PC-3 (cell line): ENCODE measurements at regions not wholly inside any gene's neighbourhood (a gene's known extent, or its start where the extent isn't known, plus 50 kb on each side); places are given as distances from the start of the nearest gene placed in this dataset.

Experiments used
- ATAC-seq: fragments of 200-7000 bp; cut with Tn5 transposase; 2 replicates; pipeline ENCODE4 v1.9.1; 2020; ENCODE audit warnings: mild to moderate bottlenecking, moderate library complexity
- BruUV-seq: library from RNA; stranded (reverse); fragments of 400-500 nt; replicated peaks from 2 replicates; lab custom pipeline; 2021; lab: Mats Ljungman, UMichigan
- CTCF ChIA-PET: fragments of 300-600 bp; sonication (Branson Sonifier 250); formaldehyde crosslinking; loops from one replicate; lab custom pipeline; 2022; ENCODE audit warnings: antibody characterized with exemption; lab: Charles Lee
- POLR2A ChIA-PET: fragments of 300-600 bp; sonication (Branson Sonifier 250); formaldehyde crosslinking; loops from one replicate; lab custom pipeline; 2022; ENCODE audit warnings: antibody characterized with exemption; ENCODE audit not compliant: unreplicated experiment; lab: Charles Lee
- DNase-seq: peaks from one replicate; pipeline ENCODE4 v3.0.0-alpha.2; 2015
- H2AFZ ChIP-seq: fragments of 300-600 bp; sonication (generic); 2 replicates; pipeline ENCODE4 v1.6.0; 2016; ENCODE audit warnings: antibody characterized with exemption, low read length
- H3F3A ChIP-seq: fragments of 300-600 bp; sonication (generic); one replicate; pipeline ENCODE4 v1.6.0; 2017; ENCODE audit warnings: antibody characterized with exemption, low read length, control low read depth, mild to moderate bottlenecking; ENCODE audit not compliant: unreplicated experiment
- H3K27ac ChIP-seq: fragments of 300-600 bp; sonication (generic); 2 replicates; pipeline ENCODE4 v1.5.1; 2016; ENCODE audit warnings: mild to moderate bottlenecking, low read length
- H3K27me3 ChIP-seq: fragments of 300-600 bp; sonication (generic); 2 replicates; pipeline ENCODE4 v1.6.1; 2016; ENCODE audit warnings: low read length, mixed read lengths
- H3K36me3 ChIP-seq: fragments of 300-600 bp; sonication (generic); 2 replicates; pipeline ENCODE4 v1.6.1; 2016; ENCODE audit warnings: low read depth, mixed run types, low read length, mixed read lengths
- H3K4me1 ChIP-seq: fragments of 300-600 bp; sonication (generic); 2 replicates; pipeline ENCODE4 v1.5.1; 2016; ENCODE audit warnings: low read length; ENCODE audit not compliant: insufficient read depth
- H3K4me2 ChIP-seq: fragments of 300-600 bp; sonication (generic); 2 replicates; pipeline ENCODE4 v1.6.0; 2016; ENCODE audit warnings: low read length
- H3K4me3 ChIP-seq: fragments of 300-600 bp; sonication (generic); 2 replicates; pipeline ENCODE4 v1.5.1; 2016; ENCODE audit warnings: mild to moderate bottlenecking, low read length, mixed read lengths
- H3K79me2 ChIP-seq: fragments of 300-600 bp; sonication (generic); 2 replicates; pipeline ENCODE4 v1.6.1; 2017; ENCODE audit warnings: low read length, mixed read lengths
- H3K9ac ChIP-seq: fragments of 300-600 bp; sonication (generic); 2 replicates; pipeline ENCODE4 v1.6.0; 2016; ENCODE audit warnings: mild to moderate bottlenecking, low read length
- H3K9me2 ChIP-seq: fragments of 300-600 bp; sonication (generic); replicated peaks from 2 replicates; pipeline ENCODE4 v1.6.1; 2016; ENCODE audit warnings: mixed run types, low read length, mixed read lengths
- H3K9me3 ChIP-seq: fragments of 300-600 bp; sonication (generic); 2 replicates; pipeline ENCODE4 v1.6.1; 2016; ENCODE audit warnings: low read length, mixed read lengths
- H4K20me1 ChIP-seq: fragments of 300-600 bp; sonication (generic); 2 replicates; pipeline ENCODE4 v1.6.1; 2016; ENCODE audit warnings: low read length, mixed read lengths
- CTCF ChIP-seq: fragments of 300-600 bp; sonication (generic); conservative IDR thresholded peaks from 2 replicates; pipeline ENCODE4 v1.5.1; 2017; ENCODE audit warnings: antibody characterized with exemption, low read depth, mild to moderate bottlenecking, low read length
- EZH2 ChIP-seq: fragments of 300-600 bp; sonication (generic); IDR thresholded peaks from one replicate; pipeline ENCODE4 v1.6.1; 2017; ENCODE audit warnings: antibody characterized with exemption, mild to moderate bottlenecking, low read length; ENCODE audit not compliant: unreplicated experiment
- EZH2phosphoT487 ChIP-seq: fragments of 300-600 bp; sonication (generic); IDR thresholded peaks from 2 replicates; pipeline ENCODE4 v1.6.1; 2018; ENCODE audit warnings: mild to moderate bottlenecking, antibody characterized with exemption, low read length, borderline replicate concordance
- intact Hi-C: fragments of 100-400 bp; cut with micrococcal nuclease; formaldehyde crosslinking; loops from 2 replicates; pipeline ENCODE4 v1.9.0; 2023

GRCh38 chr20:53826597-53827291, 233.1 kb upstream of the ZNF217 start:
- DNase-seq, result no peak
- Histone ChIP-seq H3K36me3 (no peaks in the 10 kb centered on the region), H3K9me3 (no peaks in the 10 kb centered on the region), H3K4me2 (peak overlapping the region; percentile 86), H3K9me2 (no peaks in the 10 kb centered on the region), H4K20me1 (no peaks in the 10 kb centered on the region), H3K4me3 (no peak overlapping the region), H3K79me2 (no peaks in the 10 kb centered on the region), H3K4me1 (peaks cover 46% of the 10 kb centered on the region), H3F3A (peaks cover 12% of the 10 kb centered on the region), H3K9ac (peak overlapping the region; percentile 93), H3K27ac (peak overlapping the region; percentile 93), H2AFZ (no peak overlapping the region), H3K27me3 (no peaks in the 10 kb centered on the region)
- intact Hi-C loops, result loop anchor here (10.0 kb wide), 1 partner anchor 238 kb away; no protein-coding TSS in a partner anchor
- ChIA-PET CTCF (no interaction called here), POLR2A (no interaction called here)
- no peak for ATAC-seq
- no TSS peak for BruUV-seq
- TF ChIP-seq CTCF, result no peak
- no peak for TF ChIP-seq EZH2phosphoT487
- TF ChIP-seq EZH2, result no peak

- peaks cover 46% of the 10 kb centered on the region for H3K4me1 ChIP-seq
- H4K20me1 ChIP-seq, result no peaks in the 10 kb centered on the region
- TF ChIP-seq CTCF (no peak), EZH2 (no peak)
- no TSS peak for BruUV-seq
- H3K27me3 ChIP-seq, result no peaks in the 10 kb centered on the region
- ChIA-PET CTCF (no interaction called here), POLR2A (no interaction called here)
- ATAC-seq (no peak), DNase-seq (no peak)
- no peaks in the 10 kb centered on the region for H3K36me3 ChIP-seq
- H3K9me3 ChIP-seq, result no peaks in the 10 kb centered on the region
- no peak overlapping the region for H3K4me3 ChIP-seq
- H3K27ac ChIP-seq, result 0 out of 2 replicates have a peak overlapping the region, but pooled peaks have one; percentile 93
- no peaks in the 10 kb centered on the region for H3K79me2 ChIP-seq
- no peaks in the 10 kb centered on the region for H3K9me2 ChIP-seq
- H3K9ac ChIP-seq, result no peak overlapping the region
- H3F3A ChIP-seq, result peaks cover 12% of the 10 kb centered on the region
- intact Hi-C loops, result loop anchor here (10.0 kb wide), 1 partner anchor 239 kb away; no protein-coding TSS in a partner anchor
- no peak overlapping the region for H2AFZ ChIP-seq
- no peak overlapping the region for H3K4me2 ChIP-seq
Measured at GRCh38 chr20:53826090-53826489, 232.5 kb upstream of the ZNF217 start.

GRCh38 chr20:53825282-53825681, 231.6 kb upstream of the ZNF217 start:
- intact Hi-C loops, result loop anchor here (10.0 kb wide), 1 partner anchor 240 kb away; no protein-coding TSS in a partner anchor
- Histone ChIP-seq H3K79me2 (no peaks in the 10 kb centered on the region), H3K27me3 (no peaks in the 10 kb centered on the region), H3K9ac (no peak overlapping the region), H3K4me2 (no peak overlapping the region), H3K36me3 (no peaks in the 10 kb centered on the region), H3K27ac (no peak overlapping the region), H3K9me3 (no peaks in the 10 kb centered on the region), H3K4me3 (no peak overlapping the region), H3K4me1 (peaks cover 40% of the 10 kb centered on the region), H4K20me1 (no peaks in the 10 kb centered on the region), H3F3A (peaks cover 12% of the 10 kb centered on the region), H3K9me2 (no peaks in the 10 kb centered on the region), H2AFZ (no peak overlapping the region)
- ChIA-PET POLR2A (no interaction called here), CTCF (no interaction called here)
- ATAC-seq (no peak), DNase-seq (no peak)
- BruUV-seq, result no TSS peak
- no peak for TF ChIP-seq EZH2phosphoT487
- TF ChIP-seq EZH2, result no peak
- TF ChIP-seq CTCF, result no peak
